Panc1 (cell line): ENCODE measurements at regions not wholly inside any gene's neighbourhood (a gene's known extent, or its start where the extent isn't known, plus 50 kb on each side); places are given as distances from the start of the nearest gene placed in this dataset.

Experiments
- CTCF ChIP-seq: fragments of 450-650 bp; IDR thresholded peaks from 2 replicates; pipeline ENCODE4 v1.5.1; 2017; ENCODE audit warnings: mild to moderate bottlenecking
- SIN3A ChIP-seq: IDR thresholded peaks from 2 replicates; pipeline ENCODE4 v1.6.1; 2012; ENCODE audit warnings: low read depth, mild to moderate bottlenecking, low read length, moderate library complexity, borderline replicate concordance; ENCODE audit not compliant: insufficient read depth

GRCh38 chr9:18398038-18398437 lies 75.9 kb upstream of the ADAMTSL1 start:
- no peak for TF ChIP-seq SIN3A
- TF ChIP-seq CTCF = no peak
